Fibroblast of lung (primary cell): ENCODE measurements at regions not wholly inside any gene's neighbourhood (a gene's known extent, or its start where the extent isn't known, plus 50 kb on each side); places are given as distances from the start of the nearest gene placed in this dataset.

ENCODE experiments used
- DNase-seq, 2 donors: peaks; one replicate each; pipeline versions ENCODE4 v3.0.0 to v3.0.0-alpha.2; 2010; ENCODE audit warnings: low read depth in 2 of 2
- H2AFZ ChIP-seq: 2 replicates; pipeline ENCODE4 v1.5.1; 2012; ENCODE audit warnings: low read length, control low read depth, inconsistent platforms
- H3K27ac ChIP-seq: 2 replicates; pipeline ENCODE4 v1.5.1; 2011; ENCODE audit warnings: low read length, control low read depth; ENCODE audit not compliant: insufficient read depth
- H3K27me3 ChIP-seq: 2 replicates; pipeline ENCODE4 v1.5.1; 2011; ENCODE audit warnings: mild to moderate bottlenecking, low read length; ENCODE audit not compliant: control insufficient read depth, insufficient read depth
- H3K36me3 ChIP-seq: 2 replicates; pipeline ENCODE4 v1.5.1; 2011; ENCODE audit warnings: low read length; ENCODE audit not compliant: control insufficient read depth, insufficient read depth
- H3K4me1 ChIP-seq: 2 replicates; pipeline ENCODE4 v1.5.1; 2011; ENCODE audit warnings: low read length; ENCODE audit not compliant: control insufficient read depth, insufficient read depth; ENCODE audit errors: extremely low read depth
- H3K4me2 ChIP-seq: 2 replicates; pipeline ENCODE4 v1.5.1; 2011; ENCODE audit warnings: low read length, control low read depth; ENCODE audit not compliant: insufficient read depth; ENCODE audit errors: extremely low read depth
- H3K4me3 ChIP-seq, 4 experiments: fragments of 200-600 bp in 1 of 4; sonication (generic) in 1 of 4; replicated peaks in 1 of 4; 2 replicates each; pipeline ENCODE4 v1.5.1; 2011 to 2016; ENCODE audit warnings: low read length in 4 of 4, low read depth in 3 of 4, mild to moderate bottlenecking in 3 of 4, control low read depth in 2 of 4, inconsistent platforms in 1 of 4, mixed read lengths in 1 of 4; ENCODE audit not compliant: insufficient read depth in 1 of 4; ENCODE audit errors: control extremely low read depth in 1 of 4
- H3K79me2 ChIP-seq: 2 replicates; pipeline ENCODE4 v1.5.1; 2012; ENCODE audit warnings: mild to moderate bottlenecking, low read length, inconsistent platforms; ENCODE audit not compliant: control insufficient read depth, insufficient read depth
- H3K9ac ChIP-seq: 2 replicates; pipeline ENCODE4 v1.5.1; 2011; ENCODE audit warnings: mild to moderate bottlenecking, low read length, control low read depth; ENCODE audit not compliant: insufficient read depth
- H3K9me3 ChIP-seq: 2 replicates; pipeline ENCODE4 v1.5.1; 2012; ENCODE audit warnings: low read depth, low read length; ENCODE audit not compliant: control insufficient read depth, insufficient read depth
- H4K20me1 ChIP-seq: 2 replicates; pipeline ENCODE4 v1.5.1; 2011; ENCODE audit warnings: low read length; ENCODE audit not compliant: control insufficient read depth, insufficient read depth; ENCODE audit errors: extremely low read depth
- EZH2 ChIP-seq: IDR thresholded peaks from 2 replicates; pipeline ENCODE4 v1.5.1; 2012; ENCODE audit warnings: low read length, control low read depth, mild to moderate bottlenecking; ENCODE audit errors: missing control alignments
- TF ChIP-seq, protein P1 (sequence below), 2 donors: IDR thresholded peaks in 1 of 2; conservative IDR thresholded peaks in 1 of 2; 1 replicate in 1 of 2; 2 replicates in 1 of 2; pipeline ENCODE4 v1.5.1; 2011 to 2012; ENCODE audit warnings: low read length in 2 of 2, control low read depth in 1 of 2, inconsistent platforms in 1 of 2, low read depth in 1 of 2, mild to moderate bottlenecking in 1 of 2

DNA sequence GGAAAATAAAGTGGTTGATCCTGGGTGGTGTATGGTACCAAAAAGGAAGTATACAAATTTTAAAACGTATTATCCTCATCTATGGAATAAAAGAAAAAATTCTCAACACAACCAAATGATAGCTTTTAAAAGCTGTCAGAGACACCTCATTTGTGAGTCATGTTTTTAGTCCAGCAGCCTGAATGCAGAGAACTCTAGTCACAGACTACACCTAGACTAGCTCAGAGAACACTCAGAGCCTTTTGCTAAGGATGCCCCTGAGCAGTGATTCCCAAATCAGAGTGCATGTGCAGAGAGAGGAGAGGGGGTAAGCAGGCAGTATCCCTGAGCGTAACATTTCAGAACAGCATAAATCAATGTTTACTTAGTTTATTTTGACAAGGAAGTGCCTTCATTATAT, 809.3 kb downstream of the HACE1 start:
- no peaks in the 10 kb centered on the region for H4K20me1 ChIP-seq
- no peaks in the 10 kb centered on the region for H3K9me3 ChIP-seq
- DNase-seq = no peak
- H3K4me1 ChIP-seq = no peaks in the 10 kb centered on the region
- H3K27ac ChIP-seq = no peak overlapping the region
- no peak overlapping the region for H3K9ac ChIP-seq
- no peaks in the 10 kb centered on the region for H3K36me3 ChIP-seq
- H3K27me3 ChIP-seq = no peaks in the 10 kb centered on the region
- no peak overlapping the region for H3K4me2 ChIP-seq
- no peak overlapping the region for H3K4me3 ChIP-seq
- H3K79me2 ChIP-seq = no peaks in the 10 kb centered on the region
- no peak for TF ChIP-seq EZH2
- TF ChIP-seq, protein P1, sequence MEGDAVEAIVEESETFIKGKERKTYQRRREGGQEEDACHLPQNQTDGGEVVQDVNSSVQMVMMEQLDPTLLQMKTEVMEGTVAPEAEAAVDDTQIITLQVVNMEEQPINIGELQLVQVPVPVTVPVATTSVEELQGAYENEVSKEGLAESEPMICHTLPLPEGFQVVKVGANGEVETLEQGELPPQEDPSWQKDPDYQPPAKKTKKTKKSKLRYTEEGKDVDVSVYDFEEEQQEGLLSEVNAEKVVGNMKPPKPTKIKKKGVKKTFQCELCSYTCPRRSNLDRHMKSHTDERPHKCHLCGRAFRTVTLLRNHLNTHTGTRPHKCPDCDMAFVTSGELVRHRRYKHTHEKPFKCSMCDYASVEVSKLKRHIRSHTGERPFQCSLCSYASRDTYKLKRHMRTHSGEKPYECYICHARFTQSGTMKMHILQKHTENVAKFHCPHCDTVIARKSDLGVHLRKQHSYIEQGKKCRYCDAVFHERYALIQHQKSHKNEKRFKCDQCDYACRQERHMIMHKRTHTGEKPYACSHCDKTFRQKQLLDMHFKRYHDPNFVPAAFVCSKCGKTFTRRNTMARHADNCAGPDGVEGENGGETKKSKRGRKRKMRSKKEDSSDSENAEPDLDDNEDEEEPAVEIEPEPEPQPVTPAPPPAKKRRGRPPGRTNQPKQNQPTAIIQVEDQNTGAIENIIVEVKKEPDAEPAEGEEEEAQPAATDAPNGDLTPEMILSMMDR (conservative IDR thresholded peaks at IDR 0.05 in 1 of 2, IDR thresholded peaks at IDR 0.05 in 1 of 2; ENCODE audit: low read depth in 1 of 2, low read length in 2 of 2) = no peak
- no peak overlapping the region for H2AFZ ChIP-seq

DNA sequence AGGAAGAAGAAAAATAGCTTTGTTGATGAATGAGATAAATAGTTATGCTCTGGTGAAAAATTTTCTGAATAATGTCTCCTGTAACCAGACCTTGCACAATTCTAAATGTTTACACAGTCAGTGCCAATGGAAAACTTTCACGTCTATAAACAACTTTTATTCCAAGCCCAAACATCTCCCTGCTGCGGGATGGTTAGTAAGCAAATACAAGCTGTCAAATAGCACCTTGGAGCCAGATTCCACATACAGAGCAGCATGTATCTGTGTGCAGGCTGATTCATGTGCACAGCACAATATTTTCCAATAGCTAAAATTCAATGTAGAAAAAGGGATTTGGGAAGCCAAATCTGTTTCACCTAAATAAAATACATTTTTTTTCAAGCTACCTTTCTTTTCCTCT, 813.3 kb downstream of the HACE1 start:
- Histone ChIP-seq H3K9ac (no peak overlapping the region), H3K4me2 (no peak overlapping the region), H3K27me3 (no peaks in the 10 kb centered on the region), H3K79me2 (no peaks in the 10 kb centered on the region), H2AFZ (no peak overlapping the region), H3K27ac (no peak overlapping the region), H3K36me3 (no peaks in the 10 kb centered on the region), H3K9me3 (no peaks in the 10 kb centered on the region), H4K20me1 (no peaks in the 10 kb centered on the region), H3K4me1 (no peaks in the 10 kb centered on the region), H3K4me3 (no peak overlapping the region)
- DNase-seq = no peak
- no peak for TF ChIP-seq EZH2

DNA sequence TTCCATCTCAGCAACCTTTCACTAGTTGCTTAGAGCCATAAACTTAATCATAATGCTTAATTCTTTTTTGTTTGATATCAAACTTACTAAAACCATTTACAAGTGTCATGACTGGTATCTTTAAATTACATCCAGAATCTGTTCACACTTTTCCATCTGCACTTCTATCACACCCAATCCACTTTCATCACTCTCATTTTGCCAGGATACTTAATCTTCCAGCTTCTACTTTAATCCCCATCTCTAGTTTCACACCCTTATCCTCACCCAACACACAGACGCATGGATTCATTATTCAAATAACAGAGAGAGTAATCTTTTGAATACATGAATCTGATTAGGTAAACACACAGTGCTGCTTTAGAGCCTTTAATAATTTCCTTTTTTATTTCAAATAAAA, 828.4 kb downstream of the HACE1 start:
- no peak overlapping the region for H3K4me2 ChIP-seq
- no peaks in the 10 kb centered on the region for H3K27me3 ChIP-seq
- H3K9ac ChIP-seq = no peak overlapping the region
- H3K36me3 ChIP-seq = no peaks in the 10 kb centered on the region
- TF ChIP-seq, protein P1 (conservative IDR thresholded peaks at IDR 0.05 in 1 of 2, IDR thresholded peaks at IDR 0.05 in 1 of 2; ENCODE audit: low read depth in 1 of 2, low read length in 2 of 2) = no peak
- no peak for TF ChIP-seq EZH2
- H2AFZ ChIP-seq = no peak overlapping the region
- DNase-seq = no peak
- no peak overlapping the region for H3K4me3 ChIP-seq
- no peaks in the 10 kb centered on the region for H4K20me1 ChIP-seq
- H3K9me3 ChIP-seq = no peaks in the 10 kb centered on the region
- no peak overlapping the region for H3K27ac ChIP-seq
- no peaks in the 10 kb centered on the region for H3K79me2 ChIP-seq
- no peaks in the 10 kb centered on the region for H3K4me1 ChIP-seq
